ENCODE measurements at regions not wholly inside any gene's neighbourhood (a gene's known extent, or its start where the extent isn't known, plus 50 kb on each side); places are given as distances from the start of the nearest gene placed in this dataset.
"Not testable (repeated sequence)": the region's sequence is repeated elsewhere in the genome, so short reads cannot be mapped to it uniquely, and the experiment has no call there.

DNA sequence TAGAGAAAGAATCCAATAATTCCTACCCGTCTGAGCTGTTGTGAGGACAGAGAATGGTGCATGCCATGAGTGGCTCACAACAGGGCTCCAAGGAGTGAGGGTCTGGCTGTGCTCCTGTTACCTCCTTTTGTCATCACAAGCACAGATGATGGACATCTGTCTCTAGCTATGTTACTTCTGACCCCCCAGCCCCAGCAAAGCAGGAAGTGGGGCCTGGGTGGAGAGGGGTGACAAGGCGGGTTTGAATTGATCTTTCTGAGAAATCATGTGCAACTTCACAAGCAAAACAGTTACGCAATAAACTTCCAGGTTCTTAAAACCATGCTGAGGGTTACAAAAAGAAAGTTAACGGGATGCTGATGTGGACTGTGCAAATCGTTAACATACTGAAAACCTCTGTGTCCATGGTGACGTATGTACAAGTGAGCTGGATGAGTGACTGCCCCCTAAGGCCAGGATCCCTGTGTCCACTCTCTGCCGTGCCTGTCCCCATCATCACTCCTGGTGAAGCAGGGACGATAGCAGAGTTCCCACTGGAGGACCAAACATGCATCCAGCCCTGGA, 254.7 kb downstream of the BCL2L11 start:
- TF ChIP-seq, protein P1, sequence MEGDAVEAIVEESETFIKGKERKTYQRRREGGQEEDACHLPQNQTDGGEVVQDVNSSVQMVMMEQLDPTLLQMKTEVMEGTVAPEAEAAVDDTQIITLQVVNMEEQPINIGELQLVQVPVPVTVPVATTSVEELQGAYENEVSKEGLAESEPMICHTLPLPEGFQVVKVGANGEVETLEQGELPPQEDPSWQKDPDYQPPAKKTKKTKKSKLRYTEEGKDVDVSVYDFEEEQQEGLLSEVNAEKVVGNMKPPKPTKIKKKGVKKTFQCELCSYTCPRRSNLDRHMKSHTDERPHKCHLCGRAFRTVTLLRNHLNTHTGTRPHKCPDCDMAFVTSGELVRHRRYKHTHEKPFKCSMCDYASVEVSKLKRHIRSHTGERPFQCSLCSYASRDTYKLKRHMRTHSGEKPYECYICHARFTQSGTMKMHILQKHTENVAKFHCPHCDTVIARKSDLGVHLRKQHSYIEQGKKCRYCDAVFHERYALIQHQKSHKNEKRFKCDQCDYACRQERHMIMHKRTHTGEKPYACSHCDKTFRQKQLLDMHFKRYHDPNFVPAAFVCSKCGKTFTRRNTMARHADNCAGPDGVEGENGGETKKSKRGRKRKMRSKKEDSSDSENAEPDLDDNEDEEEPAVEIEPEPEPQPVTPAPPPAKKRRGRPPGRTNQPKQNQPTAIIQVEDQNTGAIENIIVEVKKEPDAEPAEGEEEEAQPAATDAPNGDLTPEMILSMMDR (IDR thresholded peaks at IDR 0.05) = not testable (repeated sequence)
- TF ChIP-seq POLR2A (IDR thresholded peaks at IDR 0.05); EP300 (IDR thresholded peaks at IDR 0.05; ENCODE audit: low read depth); POLR2AphosphoS5 (IDR thresholded peaks at IDR 0.05): not testable (repeated sequence)
